PC-3 (cell line): ENCODE measurements at regions not wholly inside any gene's neighbourhood (a gene's known extent, or its start where the extent isn't known, plus 50 kb on each side); places are given as distances from the start of the nearest gene placed in this dataset.

Source experiments
- ATAC-seq: fragments of 200-7000 bp; cut with Tn5 transposase; 2 replicates; pipeline ENCODE4 v1.9.1; 2020; ENCODE audit warnings: mild to moderate bottlenecking, moderate library complexity
- BruUV-seq: library from RNA; stranded (reverse); fragments of 400-500 nt; replicated peaks from 2 replicates; lab custom pipeline; 2021; lab: Mats Ljungman, UMichigan
- CTCF ChIA-PET: fragments of 300-600 bp; sonication (Branson Sonifier 250); formaldehyde crosslinking; loops from one replicate; lab custom pipeline; 2022; ENCODE audit warnings: antibody characterized with exemption; lab: Charles Lee
- POLR2A ChIA-PET: fragments of 300-600 bp; sonication (Branson Sonifier 250); formaldehyde crosslinking; loops from one replicate; lab custom pipeline; 2022; ENCODE audit warnings: antibody characterized with exemption; ENCODE audit not compliant: unreplicated experiment; lab: Charles Lee
- DNase-seq: peaks from one replicate; pipeline ENCODE4 v3.0.0-alpha.2; 2015
- H2AFZ ChIP-seq: fragments of 300-600 bp; sonication (generic); 2 replicates; pipeline ENCODE4 v1.6.0; 2016; ENCODE audit warnings: antibody characterized with exemption, low read length
- H3F3A ChIP-seq: fragments of 300-600 bp; sonication (generic); one replicate; pipeline ENCODE4 v1.6.0; 2017; ENCODE audit warnings: antibody characterized with exemption, low read length, control low read depth, mild to moderate bottlenecking; ENCODE audit not compliant: unreplicated experiment
- H3K27ac ChIP-seq: fragments of 300-600 bp; sonication (generic); 2 replicates; pipeline ENCODE4 v1.5.1; 2016; ENCODE audit warnings: mild to moderate bottlenecking, low read length
- H3K27me3 ChIP-seq: fragments of 300-600 bp; sonication (generic); 2 replicates; pipeline ENCODE4 v1.6.1; 2016; ENCODE audit warnings: low read length, mixed read lengths
- H3K36me3 ChIP-seq: fragments of 300-600 bp; sonication (generic); 2 replicates; pipeline ENCODE4 v1.6.1; 2016; ENCODE audit warnings: low read depth, mixed run types, low read length, mixed read lengths
- H3K4me1 ChIP-seq: fragments of 300-600 bp; sonication (generic); 2 replicates; pipeline ENCODE4 v1.5.1; 2016; ENCODE audit warnings: low read length; ENCODE audit not compliant: insufficient read depth
- H3K4me2 ChIP-seq: fragments of 300-600 bp; sonication (generic); 2 replicates; pipeline ENCODE4 v1.6.0; 2016; ENCODE audit warnings: low read length
- H3K4me3 ChIP-seq: fragments of 300-600 bp; sonication (generic); 2 replicates; pipeline ENCODE4 v1.5.1; 2016; ENCODE audit warnings: mild to moderate bottlenecking, low read length, mixed read lengths
- H3K79me2 ChIP-seq: fragments of 300-600 bp; sonication (generic); 2 replicates; pipeline ENCODE4 v1.6.1; 2017; ENCODE audit warnings: low read length, mixed read lengths
- H3K9ac ChIP-seq: fragments of 300-600 bp; sonication (generic); 2 replicates; pipeline ENCODE4 v1.6.0; 2016; ENCODE audit warnings: mild to moderate bottlenecking, low read length
- H3K9me2 ChIP-seq: fragments of 300-600 bp; sonication (generic); replicated peaks from 2 replicates; pipeline ENCODE4 v1.6.1; 2016; ENCODE audit warnings: mixed run types, low read length, mixed read lengths
- H3K9me3 ChIP-seq: fragments of 300-600 bp; sonication (generic); 2 replicates; pipeline ENCODE4 v1.6.1; 2016; ENCODE audit warnings: low read length, mixed read lengths
- H4K20me1 ChIP-seq: fragments of 300-600 bp; sonication (generic); 2 replicates; pipeline ENCODE4 v1.6.1; 2016; ENCODE audit warnings: low read length, mixed read lengths
- CTCF ChIP-seq: fragments of 300-600 bp; sonication (generic); conservative IDR thresholded peaks from 2 replicates; pipeline ENCODE4 v1.5.1; 2017; ENCODE audit warnings: antibody characterized with exemption, low read depth, mild to moderate bottlenecking, low read length
- EZH2 ChIP-seq: fragments of 300-600 bp; sonication (generic); IDR thresholded peaks from one replicate; pipeline ENCODE4 v1.6.1; 2017; ENCODE audit warnings: antibody characterized with exemption, mild to moderate bottlenecking, low read length; ENCODE audit not compliant: unreplicated experiment
- EZH2phosphoT487 ChIP-seq: fragments of 300-600 bp; sonication (generic); IDR thresholded peaks from 2 replicates; pipeline ENCODE4 v1.6.1; 2018; ENCODE audit warnings: mild to moderate bottlenecking, antibody characterized with exemption, low read length, borderline replicate concordance
- intact Hi-C: fragments of 100-400 bp; cut with micrococcal nuclease; formaldehyde crosslinking; loops from 2 replicates; pipeline ENCODE4 v1.9.0; 2023

- no peak for DNase-seq
- ChIA-PET CTCF (no interaction called here), POLR2A (no interaction called here)
- Histone ChIP-seq H2AFZ (no peak overlapping the region), H3K79me2 (no peaks in the 10 kb centered on the region), H3K27ac (no peak overlapping the region), H3K4me1 (no peaks in the 10 kb centered on the region), H3K9ac (no peak overlapping the region), H3K9me3 (0 out of 2 replicates have a peak, but pooled peaks cover 4% of the 10 kb centered on the region), H3K9me2 (no peaks in the 10 kb centered on the region), H3F3A (no peaks in the 10 kb centered on the region), H3K27me3 (no peaks in the 10 kb centered on the region), H3K36me3 (0 out of 2 replicates have a peak, but pooled peaks cover 3% of the 10 kb centered on the region), H3K4me3 (no peak overlapping the region), H4K20me1 (no peaks in the 10 kb centered on the region), H3K4me2 (no peak overlapping the region)
- no peak for ATAC-seq
- intact Hi-C loops = no loop called here
- no TSS peak for BruUV-seq
- no peak for TF ChIP-seq CTCF
- TF ChIP-seq EZH2phosphoT487 = no peak
- no peak for TF ChIP-seq EZH2
Measured at GRCh38 chrX:45497290-45497689, 296.6 kb upstream of the DIPK2B start.

DNA sequence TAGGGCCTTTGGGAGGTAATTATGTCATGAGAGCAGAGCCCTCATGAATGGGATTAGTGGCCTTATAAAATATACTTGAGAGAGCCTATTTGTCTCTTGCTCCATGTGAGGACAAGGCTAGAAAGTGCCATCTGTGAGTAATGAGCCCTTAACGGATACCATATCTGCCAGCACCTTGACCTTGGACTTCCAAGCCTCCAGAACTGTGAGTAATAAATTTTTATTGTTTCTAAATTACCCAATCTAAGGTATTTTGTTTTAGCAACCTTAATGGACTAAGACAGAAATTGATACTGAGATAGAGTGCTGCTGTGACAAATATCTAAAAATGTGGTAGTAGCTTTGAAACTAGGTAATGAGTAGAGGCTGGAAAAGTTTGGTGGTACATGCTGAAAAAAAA is 285.0 kb upstream of the DIPK2B start:
- H3F3A ChIP-seq = peaks cover 3% of the 10 kb centered on the region
- ChIA-PET CTCF (no interaction called here), POLR2A (no interaction called here)
- no peak overlapping the region for H3K4me3 ChIP-seq
- no peak overlapping the region for H3K27ac ChIP-seq
- no peak overlapping the region for H2AFZ ChIP-seq
- peaks cover 6% of the 10 kb centered on the region for H3K4me1 ChIP-seq
- no TSS peak for BruUV-seq
- H3K9me2 ChIP-seq = no peaks in the 10 kb centered on the region
- ATAC-seq (no peak), DNase-seq (no peak)
- no peak overlapping the region for H3K9ac ChIP-seq
- H4K20me1 ChIP-seq = no peaks in the 10 kb centered on the region
- H3K79me2 ChIP-seq = no peaks in the 10 kb centered on the region
- intact Hi-C loops = no loop called here
- TF ChIP-seq EZH2phosphoT487 = no peak
- TF ChIP-seq CTCF = no peak
- no peak for TF ChIP-seq EZH2
- no peaks in the 10 kb centered on the region for H3K9me3 ChIP-seq
- H3K36me3 ChIP-seq = peaks cover 2% of the 10 kb centered on the region; the same call in 1 of the 2 replicates
- H3K4me2 ChIP-seq = no peak overlapping the region
- no peaks in the 10 kb centered on the region for H3K27me3 ChIP-seq

DNA sequence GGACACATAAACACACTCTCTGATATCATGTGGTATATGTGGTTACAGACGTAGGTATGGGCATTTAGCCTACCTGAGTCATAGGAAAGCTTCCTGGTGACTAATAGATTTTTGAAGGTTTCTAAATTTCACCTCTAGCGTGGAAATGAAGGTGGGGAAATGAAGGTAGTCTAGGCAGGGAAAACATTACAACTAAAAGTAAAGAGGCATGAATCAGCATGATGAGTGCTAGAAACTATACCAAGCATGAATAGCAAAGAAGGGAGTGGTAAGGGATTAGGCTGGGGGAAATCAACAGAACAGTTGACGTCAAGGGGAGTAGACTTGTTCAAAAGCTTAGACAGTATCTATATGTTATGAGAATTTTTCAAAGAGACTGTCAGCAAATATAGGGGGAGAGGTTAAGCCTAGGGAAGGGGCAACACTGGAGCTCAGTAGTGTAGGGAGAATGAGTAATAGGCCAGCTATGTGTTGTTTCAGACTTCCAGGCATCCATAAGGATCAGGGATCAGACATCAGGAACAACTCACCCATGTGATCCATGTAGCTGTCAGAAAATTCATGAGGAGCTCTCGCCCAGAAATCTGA is 279.3 kb upstream of the DIPK2B start:
- CTCF ChIA-PET = interaction anchor here (0.5 to 0.6 kb wide), 2 partner anchors 264 to 320 kb away, joined by 3 read pairs; no protein-coding TSS in a partner anchor
- TF ChIP-seq EZH2 (no peak), EZH2phosphoT487 (no peak), CTCF (no peak)
- Histone ChIP-seq H3F3A (peaks cover 7% of the 10 kb centered on the region), H3K4me2 (peak overlapping the region; percentile 80), H3K79me2 (peaks cover 33% of the 10 kb centered on the region), H3K4me1 (peaks cover 48% of the 10 kb centered on the region), H3K27ac (peak overlapping the region; percentile 100), H3K9me2 (no peaks in the 10 kb centered on the region), H3K27me3 (no peaks in the 10 kb centered on the region), H2AFZ (no peak overlapping the region), H4K20me1 (no peaks in the 10 kb centered on the region), H3K36me3 (peaks cover 2% of the 10 kb centered on the region; the same call in 1 of the 2 replicates), H3K9me3 (no peaks in the 10 kb centered on the region), H3K4me3 (no peak overlapping the region), H3K9ac (peak overlapping the region; percentile 99)
- DNase-seq (peak; percentile 96), ATAC-seq (peak; percentile 83)
- no TSS peak for BruUV-seq
- intact Hi-C loops = loop anchor here (1.0 to 2.0 kb wide), 5 partner anchors 27 to 235 kb away; no protein-coding TSS in a partner anchor
- POLR2A ChIA-PET = interaction anchor here (0.5 to 1.9 kb wide), 5 partner anchors 18 to 335 kb away, joined by 3 to 10 read pairs (median 5); no protein-coding TSS in a partner anchor
